Ishikawa (cell line): ENCODE measurements at regions not wholly inside any gene's neighbourhood (a gene's known extent, or its start where the extent isn't known, plus 50 kb on each side); places are given as distances from the start of the nearest gene placed in this dataset.

Source experiments
- CEBPB ChIP-seq: IDR thresholded peaks from 2 replicates; pipeline ENCODE4 v1.6.1; 2012
- CREB1 ChIP-seq: IDR thresholded peaks from 2 replicates; pipeline ENCODE4 v1.6.1; 2012; ENCODE audit warnings: low read depth
- EGR1 ChIP-seq: IDR thresholded peaks from 2 replicates; pipeline ENCODE4 v1.6.1; 2012
- EP300 ChIP-seq: IDR thresholded peaks from 2 replicates; pipeline ENCODE4 v1.6.1; 2012; ENCODE audit warnings: borderline replicate concordance
- MAX ChIP-seq: IDR thresholded peaks from 2 replicates; pipeline ENCODE4 v1.6.1; 2012
- NFIC ChIP-seq: IDR thresholded peaks from 2 replicates; pipeline ENCODE4 v1.6.1; 2012
- RAD21 ChIP-seq: IDR thresholded peaks from 2 replicates; pipeline ENCODE4 v1.6.1; 2012; ENCODE audit warnings: low read depth
- REST ChIP-seq: IDR thresholded peaks from 2 replicates; pipeline ENCODE4 v1.6.1; 2012; ENCODE audit warnings: low read depth, mild to moderate bottlenecking
- TAF1 ChIP-seq: IDR thresholded peaks from 2 replicates; pipeline ENCODE4 v1.6.1; 2012; ENCODE audit warnings: low read depth, mild to moderate bottlenecking
- TCF12 ChIP-seq: IDR thresholded peaks from 2 replicates; pipeline ENCODE4 v1.6.1; 2012; ENCODE audit warnings: low read depth
- TEAD4 ChIP-seq: IDR thresholded peaks from 2 replicates; pipeline ENCODE4 v1.6.1; 2012
- YY1 ChIP-seq: IDR thresholded peaks from 2 replicates; pipeline ENCODE4 v1.6.1; 2012; ENCODE audit warnings: low read depth

GRCh38 chr13:24108615-24108965 lies 51.9 kb upstream of the SPATA13 start:
- no peak for TF ChIP-seq EGR1
- no peak for TF ChIP-seq CREB1
- TF ChIP-seq CEBPB = no peak
- TF ChIP-seq TAF1 = no peak
- no peak for TF ChIP-seq NFIC
- TF ChIP-seq EP300 = no peak
- TF ChIP-seq TCF12 = no peak
- TF ChIP-seq RAD21 = no peak
- TF ChIP-seq YY1 = no peak
- no peak for TF ChIP-seq MAX
- no peak for TF ChIP-seq REST
- TF ChIP-seq TEAD4 = no peak
